ENCODE measurements at regions not wholly inside any gene's neighbourhood (a gene's known extent, or its start where the extent isn't known, plus 50 kb on each side); places are given as distances from the start of the nearest gene placed in this dataset.

DNA sequence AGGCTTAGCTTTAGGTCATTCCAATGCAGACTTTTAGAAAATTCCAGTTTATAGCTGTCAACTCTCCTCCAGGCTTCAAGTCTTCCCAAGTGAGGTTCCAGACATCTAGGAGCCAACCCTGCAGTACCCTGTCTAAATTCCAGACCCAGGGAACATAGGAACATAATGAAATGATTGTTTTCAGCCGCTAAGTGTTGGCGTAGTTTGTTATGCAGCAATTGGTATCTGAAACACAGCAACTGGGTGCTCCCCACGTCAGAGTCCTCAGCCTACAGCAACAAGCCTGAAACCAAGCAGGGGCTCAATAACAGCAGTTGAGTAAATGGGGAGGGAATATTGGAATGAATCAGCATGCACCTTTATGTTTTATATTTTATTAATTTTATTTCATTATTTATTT, 66.8 kb downstream of the BOD1 start:
- no peaks in the 10 kb centered on the region for H3K79me2 ChIP-seq (ENCODE audit: control insufficient read depth, insufficient read depth, low read length)
- H3K36me3 ChIP-seq (ENCODE audit: control insufficient read depth in 2 of 2, extremely low read depth in 1 of 2, insufficient read depth in 2 of 2, low read length in 2 of 2): no peaks in the 10 kb centered on the region
- no peaks in the 10 kb centered on the region for H4K20me1 ChIP-seq (replicated peaks; ENCODE audit: control insufficient read depth, extremely low read depth, insufficient read depth, low read length)
- H3K4me3 ChIP-seq (replicated peaks in 1 of 3; ENCODE audit: insufficient read depth in 1 of 3, low read depth in 1 of 3, low read length in 3 of 3): no peak overlapping the region
- H3K9me1 ChIP-seq (replicated peaks; ENCODE audit: control insufficient read depth, extremely low read depth, insufficient read depth, low read length): no peaks in the 10 kb centered on the region
- H3K27ac ChIP-seq (ENCODE audit: insufficient read depth, low read depth, low read length): no peak overlapping the region
- intact Hi-C loops (cut with micrococcal nuclease) (no loop called here), dilution Hi-C loops (cut with MboI; ENCODE audit: extremely low pct_ligation_motif_present, low sequenced_read_pairs) (no loop called here)
- no peak for DNase-seq (ENCODE audit: low read depth, low spot score)
- no peak for FAIRE-seq
- no peak overlapping the region for H3K4me2 ChIP-seq (ENCODE audit: insufficient read depth, low read length)
- H2AFZ ChIP-seq (ENCODE audit: low read depth, low read length): no peak overlapping the region
- H3K9ac ChIP-seq (replicated peaks; ENCODE audit: extremely low read depth, insufficient read depth, low read length): no peak overlapping the region
- H3K27me3 ChIP-seq (ENCODE audit: control insufficient read depth in 2 of 2, insufficient read depth in 2 of 2, low read length in 2 of 2): no peaks in the 10 kb centered on the region
- no peaks in the 10 kb centered on the region for H3K9me3 ChIP-seq (replicated peaks; ENCODE audit: control insufficient read depth, insufficient read depth, low read length)
- no peaks in the 10 kb centered on the region for H3K4me1 ChIP-seq (ENCODE audit: control insufficient read depth, extremely low read depth, insufficient read depth, low read length)
- CTCF ChIA-PET: no interaction called here
- TF ChIP-seq MYC (IDR thresholded peaks at IDR 0.05; ENCODE audit: low read depth, low read length): no peak
- TF ChIP-seq FOS (IDR thresholded peaks at IDR 0.05; ENCODE audit: borderline replicate concordance, insufficient read depth, low read length): no peak
- no peak for TF ChIP-seq GATA2 (IDR thresholded peaks at IDR 0.05; ENCODE audit: insufficient read depth, insufficient read length, low read depth, low read length)
- TF ChIP-seq, protein P1, sequence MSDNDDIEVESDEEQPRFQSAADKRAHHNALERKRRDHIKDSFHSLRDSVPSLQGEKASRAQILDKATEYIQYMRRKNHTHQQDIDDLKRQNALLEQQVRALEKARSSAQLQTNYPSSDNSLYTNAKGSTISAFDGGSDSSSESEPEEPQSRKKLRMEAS (IDR thresholded peaks at IDR 0.05; ENCODE audit: insufficient read depth, insufficient read length): no peak
- TF ChIP-seq, protein P2, sequence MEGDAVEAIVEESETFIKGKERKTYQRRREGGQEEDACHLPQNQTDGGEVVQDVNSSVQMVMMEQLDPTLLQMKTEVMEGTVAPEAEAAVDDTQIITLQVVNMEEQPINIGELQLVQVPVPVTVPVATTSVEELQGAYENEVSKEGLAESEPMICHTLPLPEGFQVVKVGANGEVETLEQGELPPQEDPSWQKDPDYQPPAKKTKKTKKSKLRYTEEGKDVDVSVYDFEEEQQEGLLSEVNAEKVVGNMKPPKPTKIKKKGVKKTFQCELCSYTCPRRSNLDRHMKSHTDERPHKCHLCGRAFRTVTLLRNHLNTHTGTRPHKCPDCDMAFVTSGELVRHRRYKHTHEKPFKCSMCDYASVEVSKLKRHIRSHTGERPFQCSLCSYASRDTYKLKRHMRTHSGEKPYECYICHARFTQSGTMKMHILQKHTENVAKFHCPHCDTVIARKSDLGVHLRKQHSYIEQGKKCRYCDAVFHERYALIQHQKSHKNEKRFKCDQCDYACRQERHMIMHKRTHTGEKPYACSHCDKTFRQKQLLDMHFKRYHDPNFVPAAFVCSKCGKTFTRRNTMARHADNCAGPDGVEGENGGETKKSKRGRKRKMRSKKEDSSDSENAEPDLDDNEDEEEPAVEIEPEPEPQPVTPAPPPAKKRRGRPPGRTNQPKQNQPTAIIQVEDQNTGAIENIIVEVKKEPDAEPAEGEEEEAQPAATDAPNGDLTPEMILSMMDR (IDR thresholded peaks at IDR 0.05; ENCODE audit: extremely low read depth in 1 of 2, insufficient read depth in 1 of 2, low read depth in 1 of 2, low read length in 2 of 2): no peak
- TF ChIP-seq JUN (IDR thresholded peaks at IDR 0.05; ENCODE audit: borderline replicate concordance, insufficient read depth, insufficient read length, low read depth): no peak
- POLR2A ChIA-PET: no interaction called here
- no TSS peak for BruUV-seq (replicated peaks)

DNA sequence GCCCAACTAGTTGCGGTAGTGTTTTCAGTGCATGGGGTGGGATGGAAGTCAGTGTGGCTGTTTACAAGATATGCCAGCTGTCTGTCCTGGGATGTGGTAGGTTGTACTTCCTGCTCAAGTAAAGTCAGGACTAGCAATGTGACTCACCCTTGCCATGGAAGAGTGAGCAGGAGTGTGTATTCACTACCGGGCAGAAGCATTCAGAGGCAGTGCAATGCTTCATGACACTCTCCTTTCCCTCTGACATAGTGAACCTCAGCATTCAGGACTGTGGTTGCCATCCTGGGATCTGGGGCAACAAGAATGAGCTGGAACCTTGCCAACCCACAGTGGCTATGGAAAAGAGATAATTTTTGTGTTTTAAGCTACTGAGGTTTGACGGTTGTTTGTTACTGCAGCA, 68.9 kb downstream of the BOD1 start:
- no peak for TF ChIP-seq MYC (IDR thresholded peaks at IDR 0.05; ENCODE audit: low read depth, low read length)
- TF ChIP-seq, protein P2 (IDR thresholded peaks at IDR 0.05; ENCODE audit: extremely low read depth in 1 of 2, insufficient read depth in 1 of 2, low read depth in 1 of 2, low read length in 2 of 2): no peak
- TF ChIP-seq POLR2AphosphoS5 (IDR thresholded peaks at IDR 0.05; ENCODE audit: insufficient read depth, low read depth, low read length): no peak
- no peak for TF ChIP-seq FOS (IDR thresholded peaks at IDR 0.05; ENCODE audit: borderline replicate concordance, insufficient read depth, low read length)
- TF ChIP-seq, protein P1 (IDR thresholded peaks at IDR 0.05; ENCODE audit: insufficient read depth, insufficient read length): no peak
- TF ChIP-seq POLR2A (IDR thresholded peaks at IDR 0.05; ENCODE audit: low read depth, low read length): no peak
- no peak for TF ChIP-seq EZH2 (IDR thresholded peaks at IDR 0.05; ENCODE audit: borderline replicate concordance, low read depth, low read length, severe bottlenecking)
- TF ChIP-seq JUN (IDR thresholded peaks at IDR 0.05; ENCODE audit: borderline replicate concordance, insufficient read depth, insufficient read length, low read depth): no peak
- no peak for TF ChIP-seq GATA2 (IDR thresholded peaks at IDR 0.05; ENCODE audit: insufficient read depth, insufficient read length, low read depth, low read length)
- no peak overlapping the region for H3K4me3 ChIP-seq (replicated peaks in 1 of 3; ENCODE audit: insufficient read depth in 1 of 3, low read depth in 1 of 3, low read length in 3 of 3)
- no peaks in the 10 kb centered on the region for H3K9me3 ChIP-seq (replicated peaks; ENCODE audit: control insufficient read depth, insufficient read depth, low read length)
- intact Hi-C loops (cut with micrococcal nuclease): no loop called here
- H2AFZ ChIP-seq (ENCODE audit: low read depth, low read length): no peak overlapping the region
- H3K4me1 ChIP-seq (ENCODE audit: control insufficient read depth, extremely low read depth, insufficient read depth, low read length): no peaks in the 10 kb centered on the region
- H3K27me3 ChIP-seq (ENCODE audit: control insufficient read depth in 2 of 2, insufficient read depth in 2 of 2, low read length in 2 of 2): no peaks in the 10 kb centered on the region
- dilution Hi-C loops (cut with MboI; ENCODE audit: extremely low pct_ligation_motif_present, low sequenced_read_pairs): no loop called here
- no peak overlapping the region for H3K9ac ChIP-seq (replicated peaks; ENCODE audit: extremely low read depth, insufficient read depth, low read length)
- no peak overlapping the region for H3K4me2 ChIP-seq (ENCODE audit: insufficient read depth, low read length)
- DNase-seq (ENCODE audit: low read depth, low spot score) (no peak), FAIRE-seq (no peak)
- BruUV-seq (replicated peaks): no TSS peak
- H3K79me2 ChIP-seq (ENCODE audit: control insufficient read depth, insufficient read depth, low read length): no peaks in the 10 kb centered on the region
- POLR2A ChIA-PET: no interaction called here
- H4K20me1 ChIP-seq (replicated peaks; ENCODE audit: control insufficient read depth, extremely low read depth, insufficient read depth, low read length): no peaks in the 10 kb centered on the region
- no peaks in the 10 kb centered on the region for H3K36me3 ChIP-seq (ENCODE audit: control insufficient read depth in 2 of 2, extremely low read depth in 1 of 2, insufficient read depth in 2 of 2, low read length in 2 of 2)
- H3K9me1 ChIP-seq (replicated peaks; ENCODE audit: control insufficient read depth, extremely low read depth, insufficient read depth, low read length): no peaks in the 10 kb centered on the region
- no peak overlapping the region for H3K27ac ChIP-seq (ENCODE audit: insufficient read depth, low read depth, low read length)
- CTCF ChIA-PET: interaction anchor here (1.7 kb wide), 1 partner anchor 25 kb away, joined by 6 read pairs; no protein-coding TSS in a partner anchor
